ENCODE measurements at regions not wholly inside any gene's neighbourhood (a gene's known extent, or its start where the extent isn't known, plus 50 kb on each side); places are given as distances from the start of the nearest gene placed in this dataset.

DNA sequence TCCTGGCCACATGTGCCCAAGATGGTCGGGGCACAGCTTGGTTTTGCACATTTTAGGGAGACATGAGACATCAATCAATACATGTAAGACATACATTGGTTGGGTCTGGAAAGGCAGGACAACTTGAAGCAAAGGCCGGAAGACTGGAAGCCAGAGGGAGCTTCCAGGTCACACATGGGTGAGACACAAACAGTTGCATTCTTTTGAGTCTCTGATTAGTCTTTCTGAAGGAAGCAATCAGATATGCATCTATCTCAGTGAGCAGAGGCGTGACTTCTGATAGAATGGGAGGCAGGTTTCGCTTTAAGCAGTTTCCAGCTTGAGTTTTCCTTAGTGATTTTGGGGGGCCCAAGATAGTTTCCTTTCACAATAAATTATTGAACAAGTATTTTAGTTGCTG is 172.5 kb downstream of the RASEF start:
- Mint-ChIP-seq H3K27ac (no peak overlapping the region), H3K4me1 (no peaks in the 10 kb centered on the region), H3K9me3 (ENCODE audit: insufficient read depth) (no peaks in the 10 kb centered on the region), H3K27me3 (no peaks in the 10 kb centered on the region), H3K4me3 (no peak overlapping the region)
- Histone ChIP-seq H3K79me2 (ENCODE audit: control insufficient read depth, insufficient read depth, low read length) (no peaks in the 10 kb centered on the region), H3K27me3 (replicated peaks in 1 of 4; ENCODE audit: control extremely low read depth in 1 of 4, control insufficient read depth in 3 of 4, insufficient read depth in 4 of 4, low read length in 3 of 4) (no peaks in the 10 kb centered on the region), H4K20me1 (ENCODE audit: control insufficient read depth, insufficient read depth, low read length, poor library complexity, severe bottlenecking) (no peaks in the 10 kb centered on the region), H3K4me1 (ENCODE audit: control insufficient read depth in 2 of 2, insufficient read depth in 2 of 2, low read length in 2 of 2) (no peaks in the 10 kb centered on the region), H3K4me2 (replicated peaks; ENCODE audit: low read depth, low read length, poor library complexity, severe bottlenecking) (no peak overlapping the region), H2AFZ (ENCODE audit: insufficient read depth, low read depth, low read length, poor library complexity, severe bottlenecking) (no peak overlapping the region), H3K4me3 (ENCODE audit: control extremely low read depth in 1 of 5, extremely low read depth in 1 of 5, insufficient read depth in 1 of 5, low read depth in 2 of 5, low read length in 4 of 5) (no peak overlapping the region), H3K9me3 (ENCODE audit: control extremely low read depth in 1 of 3, control insufficient read depth in 2 of 3, insufficient read depth in 1 of 3, low read length in 2 of 3) (no peaks in the 10 kb centered on the region), H3K9ac (ENCODE audit: low read length) (no peak overlapping the region), H3K27ac (ENCODE audit: low read length in 2 of 2) (no peak overlapping the region), H3K36me3 (replicated peaks in 1 of 2; ENCODE audit: control extremely low read depth in 1 of 2, control insufficient read depth in 1 of 2, extremely low read depth in 1 of 2, insufficient read depth in 2 of 2, low read length in 1 of 2) (no peaks in the 10 kb centered on the region)
- no peak for ATAC-seq (ENCODE audit: low read depth)
- ChIA-PET POLR2A (no interaction called here), CTCF (no interaction called here)
- DNase-seq: no peak
- 58% methylated on average over 2 of the region's 4 CpGs for WGBS (ENCODE audit: insufficient coverage)
- TF ChIP-seq CTCF (IDR thresholded peaks at IDR 0.05) (no peak), EZH2 (IDR thresholded peaks at IDR 0.05; ENCODE audit: borderline replicate concordance, insufficient read depth, low read depth, low read length, poor library complexity, severe bottlenecking) (no peak)
- intact Hi-C loops (cut with micrococcal nuclease): no loop called here

- no peak overlapping the region for H3K27ac Mint-ChIP-seq
- no peak for ATAC-seq (ENCODE audit: low read depth)
Measured at GRCh38 chr9:82890865-82891264, 172.1 kb downstream of the RASEF start.

More at GRCh38 chr9:82890865-82891264, 172.1 kb downstream of the RASEF start:
- POLR2A ChIA-PET: no interaction called here
- intact Hi-C loops (cut with micrococcal nuclease): no loop called here
- TF ChIP-seq EZH2 (IDR thresholded peaks at IDR 0.05; ENCODE audit: borderline replicate concordance, insufficient read depth, low read depth, low read length, poor library complexity, severe bottlenecking) (no peak), CTCF (IDR thresholded peaks at IDR 0.05) (no peak)
- no peak overlapping the region for H3K4me2 ChIP-seq (replicated peaks; ENCODE audit: low read depth, low read length, poor library complexity, severe bottlenecking)
- H3K9ac ChIP-seq (ENCODE audit: low read length): no peak overlapping the region
- no peaks in the 10 kb centered on the region for H3K4me1 Mint-ChIP-seq
- no peak overlapping the region for H3K4me3 Mint-ChIP-seq
- H3K27me3 ChIP-seq (replicated peaks in 1 of 4; ENCODE audit: control extremely low read depth in 1 of 4, control insufficient read depth in 3 of 4, insufficient read depth in 4 of 4, low read length in 3 of 4): no peaks in the 10 kb centered on the region
- H3K9me3 Mint-ChIP-seq (ENCODE audit: insufficient read depth): no peaks in the 10 kb centered on the region
- no peak overlapping the region for H2AFZ ChIP-seq (ENCODE audit: insufficient read depth, low read depth, low read length, poor library complexity, severe bottlenecking)
- H3K27me3 Mint-ChIP-seq: no peaks in the 10 kb centered on the region
- H3K36me3 ChIP-seq (replicated peaks in 1 of 2; ENCODE audit: control extremely low read depth in 1 of 2, control insufficient read depth in 1 of 2, extremely low read depth in 1 of 2, insufficient read depth in 2 of 2, low read length in 1 of 2): no peaks in the 10 kb centered on the region
- H4K20me1 ChIP-seq (ENCODE audit: control insufficient read depth, insufficient read depth, low read length, poor library complexity, severe bottlenecking): no peaks in the 10 kb centered on the region
- no peaks in the 10 kb centered on the region for H3K4me1 ChIP-seq (ENCODE audit: control insufficient read depth in 2 of 2, insufficient read depth in 2 of 2, low read length in 2 of 2)
- H3K79me2 ChIP-seq (ENCODE audit: control insufficient read depth, insufficient read depth, low read length): no peaks in the 10 kb centered on the region
- CTCF ChIA-PET: no interaction called here
- no peak overlapping the region for H3K4me3 ChIP-seq (ENCODE audit: control extremely low read depth in 1 of 5, extremely low read depth in 1 of 5, insufficient read depth in 1 of 5, low read depth in 2 of 5, low read length in 4 of 5)
- H3K27ac ChIP-seq (ENCODE audit: low read length in 2 of 2): no peak overlapping the region
- no peak for DNase-seq
- no peaks in the 10 kb centered on the region for H3K9me3 ChIP-seq (ENCODE audit: control extremely low read depth in 1 of 3, control insufficient read depth in 2 of 3, insufficient read depth in 1 of 3, low read length in 2 of 3)
